ENCODE measurements at regions not wholly inside any gene's neighbourhood (a gene's known extent, or its start where the extent isn't known, plus 50 kb on each side); places are given as distances from the start of the nearest gene placed in this dataset.

GRCh38 chr10:33674986-33675599, 340.6 kb upstream of the NRP1 start:
- TF ChIP-seq, protein P1, sequence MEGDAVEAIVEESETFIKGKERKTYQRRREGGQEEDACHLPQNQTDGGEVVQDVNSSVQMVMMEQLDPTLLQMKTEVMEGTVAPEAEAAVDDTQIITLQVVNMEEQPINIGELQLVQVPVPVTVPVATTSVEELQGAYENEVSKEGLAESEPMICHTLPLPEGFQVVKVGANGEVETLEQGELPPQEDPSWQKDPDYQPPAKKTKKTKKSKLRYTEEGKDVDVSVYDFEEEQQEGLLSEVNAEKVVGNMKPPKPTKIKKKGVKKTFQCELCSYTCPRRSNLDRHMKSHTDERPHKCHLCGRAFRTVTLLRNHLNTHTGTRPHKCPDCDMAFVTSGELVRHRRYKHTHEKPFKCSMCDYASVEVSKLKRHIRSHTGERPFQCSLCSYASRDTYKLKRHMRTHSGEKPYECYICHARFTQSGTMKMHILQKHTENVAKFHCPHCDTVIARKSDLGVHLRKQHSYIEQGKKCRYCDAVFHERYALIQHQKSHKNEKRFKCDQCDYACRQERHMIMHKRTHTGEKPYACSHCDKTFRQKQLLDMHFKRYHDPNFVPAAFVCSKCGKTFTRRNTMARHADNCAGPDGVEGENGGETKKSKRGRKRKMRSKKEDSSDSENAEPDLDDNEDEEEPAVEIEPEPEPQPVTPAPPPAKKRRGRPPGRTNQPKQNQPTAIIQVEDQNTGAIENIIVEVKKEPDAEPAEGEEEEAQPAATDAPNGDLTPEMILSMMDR (conservative IDR thresholded peaks at IDR 0.05; ENCODE audit: low read length), result no peak
- no peak for TF ChIP-seq EZH2phosphoT487 (IDR thresholded peaks at IDR 0.05; ENCODE audit: borderline replicate concordance)
